ENCODE measurements at regions not wholly inside any gene's neighbourhood (a gene's known extent, or its start where the extent isn't known, plus 50 kb on each side); places are given as distances from the start of the nearest gene placed in this dataset.
"Not testable (repeated sequence)": the region's sequence is repeated elsewhere in the genome, so short reads cannot be mapped to it uniquely, and the experiment has no call there.

GRCh38 chr10:29374162-29374561 is 85.3 kb downstream of the LYZL1 start:
- ChIA-PET POLR2A (no interaction called here), CTCF (interaction anchor here (1.0 kb wide), 1 partner anchor 12 kb away, joined by 5 read pairs; no protein-coding TSS in a partner anchor)
- no peak overlapping the region for H3K27ac ChIP-seq (ENCODE audit: low read depth, low read length)
- H3K27me3 ChIP-seq (ENCODE audit: control insufficient read depth, insufficient read depth, low read length): peaks cover 26% of the 10 kb centered on the region
- no peak for DNase-seq (ENCODE audit: low read depth, low spot score)
- H3K4me3 ChIP-seq (ENCODE audit: low read depth, low read length): no peak overlapping the region
- TF ChIP-seq CTCF (IDR thresholded peaks at IDR 0.05; ENCODE audit: low read depth, low read length): no peak
- H3K9me3 ChIP-seq (ENCODE audit: control insufficient read depth, insufficient read depth, low read length): no peaks in the 10 kb centered on the region

- no peak for DNase-seq (ENCODE audit: low read depth, low spot score)
- peaks cover 10% of the 10 kb centered on the region for H3K27me3 ChIP-seq (ENCODE audit: control insufficient read depth, insufficient read depth, low read length)
- ChIA-PET POLR2A (no interaction called here), CTCF (interaction anchor here (0.6 to 2.7 kb wide), 4 partner anchors 17 to 197 kb away, joined by 4 to 6 read pairs (median 5); no protein-coding TSS in a partner anchor)
- H3K27ac ChIP-seq (ENCODE audit: low read depth, low read length): no peak overlapping the region
- H3K9me3 ChIP-seq (ENCODE audit: control insufficient read depth, insufficient read depth, low read length): no peaks in the 10 kb centered on the region
- no peak for TF ChIP-seq CTCF (IDR thresholded peaks at IDR 0.05; ENCODE audit: low read depth, low read length)
- no peak overlapping the region for H3K4me3 ChIP-seq (ENCODE audit: low read depth, low read length)
These were observed 87.0 kb downstream of the LYZL1 start for GRCh38 chr10:29375888-29376287.

GRCh38 chr10:29377333-29377961 is 88.6 kb downstream of the LYZL1 start:
- peak; percentile 7 for DNase-seq (ENCODE audit: low read depth, low spot score)
- H3K27me3 ChIP-seq (ENCODE audit: control insufficient read depth, insufficient read depth, low read length): peaks cover 6% of the 10 kb centered on the region

GRCh38 chr10:29378106-29378505 is 89.2 kb downstream of the LYZL1 start:
- peaks cover 6% of the 10 kb centered on the region for H3K27me3 ChIP-seq (ENCODE audit: control insufficient read depth, insufficient read depth, low read length)
- CTCF ChIA-PET: interaction anchor here (0.6 to 3.0 kb wide), 8 partner anchors 8 to 118 kb away, joined by 3 to 14 read pairs (median 6); no protein-coding TSS in a partner anchor
- no peak for DNase-seq (ENCODE audit: low read depth, low spot score)
- no peaks in the 10 kb centered on the region for H3K9me3 ChIP-seq (ENCODE audit: control insufficient read depth, insufficient read depth, low read length)
- TF ChIP-seq CTCF (IDR thresholded peaks at IDR 0.05; ENCODE audit: low read depth, low read length): no peak
- no peak overlapping the region for H3K27ac ChIP-seq (ENCODE audit: low read depth, low read length)
- POLR2A ChIA-PET: no interaction called here
- no peak overlapping the region for H3K4me3 ChIP-seq (ENCODE audit: low read depth, low read length)

More at GRCh38 chr10:29377333-29377961, 88.6 kb downstream of the LYZL1 start:
- peak; percentile 81 for TF ChIP-seq CTCF (IDR thresholded peaks at IDR 0.05; ENCODE audit: low read depth, low read length)
- no peak overlapping the region for H3K27ac ChIP-seq (ENCODE audit: low read depth, low read length)
- CTCF ChIA-PET: interaction anchor here (0.6 to 3.0 kb wide), 10 partner anchors 7 to 125 kb away, joined by 3 to 14 read pairs (median 6); no protein-coding TSS in a partner anchor
- POLR2A ChIA-PET: no interaction called here
- H3K4me3 ChIP-seq (ENCODE audit: low read depth, low read length): no peak overlapping the region
- H3K9me3 ChIP-seq (ENCODE audit: control insufficient read depth, insufficient read depth, low read length): no peaks in the 10 kb centered on the region

GRCh38 chr10:29379208-29379607 is 90.3 kb downstream of the LYZL1 start:
- ChIA-PET CTCF (interaction anchor here (0.9 to 3.0 kb wide), 5 partner anchors 9 to 138 kb away, joined by 5 to 13 read pairs (median 7); no protein-coding TSS in a partner anchor), POLR2A (no interaction called here)
- no peak for DNase-seq (ENCODE audit: low read depth, low spot score)
- H3K27me3 ChIP-seq (ENCODE audit: control insufficient read depth, insufficient read depth, low read length): peaks cover 6% of the 10 kb centered on the region
- H3K9me3 ChIP-seq (ENCODE audit: control insufficient read depth, insufficient read depth, low read length): no peaks in the 10 kb centered on the region
- no peak for TF ChIP-seq CTCF (IDR thresholded peaks at IDR 0.05; ENCODE audit: low read depth, low read length)
- H3K27ac ChIP-seq (ENCODE audit: low read depth, low read length): no peak overlapping the region
- no peak overlapping the region for H3K4me3 ChIP-seq (ENCODE audit: low read depth, low read length)

- POLR2A ChIA-PET; H3K27me3 ChIP-seq (ENCODE audit: control insufficient read depth, insufficient read depth, low read length); H3K27ac ChIP-seq (ENCODE audit: low read depth, low read length); H3K4me3 ChIP-seq (ENCODE audit: low read depth, low read length); H3K9me3 ChIP-seq (ENCODE audit: control insufficient read depth, insufficient read depth, low read length); DNase-seq (ENCODE audit: low read depth, low spot score): not testable (repeated sequence)
- CTCF ChIA-PET: interaction anchor here (1.7 to 3.0 kb wide), 4 partner anchors 10 to 116 kb away, joined by 7 to 13 read pairs (median 8); no protein-coding TSS in a partner anchor
These were observed 91.1 kb downstream of the LYZL1 start for GRCh38 chr10:29379777-29380598.

Data from AG04450 (cell line).